ENCODE measurements at regions not wholly inside any gene's neighbourhood (a gene's known extent, or its start where the extent isn't known, plus 50 kb on each side); places are given as distances from the start of the nearest gene placed in this dataset.

GRCh38 chr6:133697666-133698065 lies 191.2 kb upstream of the TCF21 start:
- Histone ChIP-seq H3K4me2 (ENCODE audit: control insufficient read depth, insufficient read depth) (no peak overlapping the region), H4K20me1 (ENCODE audit: control insufficient read depth, insufficient read depth) (no peaks in the 10 kb centered on the region), H2AFZ (ENCODE audit: control insufficient read depth, low read depth, low read length) (no peak overlapping the region), H3K9ac (ENCODE audit: control insufficient read depth, insufficient read depth, low read length) (no peak overlapping the region), H3K4me1 (ENCODE audit: control insufficient read depth, insufficient read depth, low read length) (no peaks in the 10 kb centered on the region), H3K79me2 (ENCODE audit: control insufficient read depth, insufficient read depth, low read length) (no peaks in the 10 kb centered on the region), H3K4me3 (no peak overlapping the region), H3K27me3 (replicated peaks in 1 of 2; ENCODE audit: control insufficient read depth in 2 of 2, insufficient read depth in 2 of 2, low read length in 1 of 2) (no peaks in the 10 kb centered on the region), H3K36me3 (ENCODE audit: control insufficient read depth in 2 of 2, insufficient read depth in 2 of 2, low read length in 1 of 2) (no peaks in the 10 kb centered on the region), H3K27ac (ENCODE audit: control insufficient read depth, insufficient read depth) (no peak overlapping the region), H3K9me3 (replicated peaks; ENCODE audit: control insufficient read depth, insufficient read depth, low read length) (no peaks in the 10 kb centered on the region)
- ChIA-PET CTCF (no interaction called here), RAD21 (ENCODE audit: unreplicated experiment) (no interaction called here), POLR2A (no interaction called here), SMC1A (ENCODE audit: uncharacterized antibody, unreplicated experiment) (interaction anchor here (1.1 kb wide), 1 partner anchor 9 kb away, joined by 3 read pairs; no protein-coding TSS in a partner anchor)
- in situ Hi-C loops (cut with MboI), result no loop called here
- DNase-seq (ENCODE audit: low read depth, low spot score) (no peak), FAIRE-seq (no peak), ATAC-seq (no peak)
- intact Hi-C loops (cut with micrococcal nuclease; ENCODE audit: unreplicated experiment), result no loop called here
- WGBS (ENCODE audit: insufficient coverage, insufficient replicate concordance, low lambda C conversion rate, missing lambda C conversion rate), result 0% methylated on average over 1 of the region's 1 CpG
- TF ChIP-seq BHLHE40 (IDR thresholded peaks at IDR 0.05; ENCODE audit: borderline replicate concordance in 1 of 2, low read depth in 2 of 2, low read length in 1 of 2), result no peak
- TF ChIP-seq, protein P1, sequence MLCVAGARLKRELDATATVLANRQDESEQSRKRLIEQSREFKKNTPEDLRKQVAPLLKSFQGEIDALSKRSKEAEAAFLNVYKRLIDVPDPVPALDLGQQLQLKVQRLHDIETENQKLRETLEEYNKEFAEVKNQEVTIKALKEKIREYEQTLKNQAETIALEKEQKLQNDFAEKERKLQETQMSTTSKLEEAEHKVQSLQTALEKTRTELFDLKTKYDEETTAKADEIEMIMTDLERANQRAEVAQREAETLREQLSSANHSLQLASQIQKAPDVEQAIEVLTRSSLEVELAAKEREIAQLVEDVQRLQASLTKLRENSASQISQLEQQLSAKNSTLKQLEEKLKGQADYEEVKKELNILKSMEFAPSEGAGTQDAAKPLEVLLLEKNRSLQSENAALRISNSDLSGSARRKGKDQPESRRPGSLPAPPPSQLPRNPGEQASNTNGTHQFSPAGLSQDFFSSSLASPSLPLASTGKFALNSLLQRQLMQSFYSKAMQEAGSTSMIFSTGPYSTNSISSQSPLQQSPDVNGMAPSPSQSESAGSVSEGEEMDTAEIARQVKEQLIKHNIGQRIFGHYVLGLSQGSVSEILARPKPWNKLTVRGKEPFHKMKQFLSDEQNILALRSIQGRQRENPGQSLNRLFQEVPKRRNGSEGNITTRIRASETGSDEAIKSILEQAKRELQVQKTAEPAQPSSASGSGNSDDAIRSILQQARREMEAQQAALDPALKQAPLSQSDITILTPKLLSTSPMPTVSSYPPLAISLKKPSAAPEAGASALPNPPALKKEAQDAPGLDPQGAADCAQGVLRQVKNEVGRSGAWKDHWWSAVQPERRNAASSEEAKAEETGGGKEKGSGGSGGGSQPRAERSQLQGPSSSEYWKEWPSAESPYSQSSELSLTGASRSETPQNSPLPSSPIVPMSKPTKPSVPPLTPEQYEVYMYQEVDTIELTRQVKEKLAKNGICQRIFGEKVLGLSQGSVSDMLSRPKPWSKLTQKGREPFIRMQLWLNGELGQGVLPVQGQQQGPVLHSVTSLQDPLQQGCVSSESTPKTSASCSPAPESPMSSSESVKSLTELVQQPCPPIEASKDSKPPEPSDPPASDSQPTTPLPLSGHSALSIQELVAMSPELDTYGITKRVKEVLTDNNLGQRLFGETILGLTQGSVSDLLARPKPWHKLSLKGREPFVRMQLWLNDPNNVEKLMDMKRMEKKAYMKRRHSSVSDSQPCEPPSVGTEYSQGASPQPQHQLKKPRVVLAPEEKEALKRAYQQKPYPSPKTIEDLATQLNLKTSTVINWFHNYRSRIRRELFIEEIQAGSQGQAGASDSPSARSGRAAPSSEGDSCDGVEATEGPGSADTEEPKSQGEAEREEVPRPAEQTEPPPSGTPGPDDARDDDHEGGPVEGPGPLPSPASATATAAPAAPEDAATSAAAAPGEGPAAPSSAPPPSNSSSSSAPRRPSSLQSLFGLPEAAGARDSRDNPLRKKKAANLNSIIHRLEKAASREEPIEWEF (IDR thresholded peaks at IDR 0.05; ENCODE audit: insufficient replicate concordance, low read depth, low read length), result no peak
- no peak for TF ChIP-seq MYB (IDR thresholded peaks at IDR 0.05; ENCODE audit: borderline replicate concordance, low read depth, low read length)
- TF ChIP-seq CTCF (IDR thresholded peaks at IDR 0.05 in 2 of 3, conservative IDR thresholded peaks at IDR 0.05 in 1 of 3; ENCODE audit: control insufficient read depth in 2 of 3, extremely low read depth in 1 of 3, insufficient read depth in 1 of 3, low read depth in 3 of 3, low read length in 3 of 3), result no peak
- TF ChIP-seq HDAC2 (IDR thresholded peaks at IDR 0.05), result no peak
- BruUV-seq (replicated peaks), result no TSS peak
